ENCODE measurements at regions not wholly inside any gene's neighbourhood (a gene's known extent, or its start where the extent isn't known, plus 50 kb on each side); places are given as distances from the start of the nearest gene placed in this dataset.

DNA sequence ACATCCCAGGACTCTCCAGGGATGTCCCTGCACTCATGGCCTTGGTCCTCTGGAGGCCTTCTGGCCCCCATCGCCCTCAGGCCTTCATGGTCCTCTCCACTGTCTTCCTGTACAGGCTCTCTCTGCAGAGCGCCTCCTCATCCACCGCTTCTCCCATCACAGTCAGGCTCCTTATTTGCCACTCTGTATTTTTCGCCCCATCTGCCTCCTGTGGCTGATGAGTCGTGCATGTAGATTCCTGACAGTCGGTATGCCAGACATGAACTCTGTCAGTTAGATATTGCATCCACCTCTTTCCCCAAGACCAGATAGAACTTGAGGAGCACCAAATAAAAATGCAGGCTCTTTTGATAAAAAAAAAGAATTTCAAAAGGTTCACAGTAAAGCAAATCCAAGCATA is 362.8 kb downstream of the IRX1 start:
- ChIA-PET CTCF (no interaction called here), POLR2A (no interaction called here)
- no peak for ATAC-seq (ENCODE audit: low read depth)

GRCh38 chr5:3962113-3962512 is 366.5 kb downstream of the IRX1 start:
- no peak overlapping the region for H3K27ac ChIP-seq (ENCODE audit: low read length in 2 of 2)
- H3K36me3 ChIP-seq (replicated peaks in 1 of 2; ENCODE audit: control extremely low read depth in 1 of 2, control insufficient read depth in 1 of 2, extremely low read depth in 1 of 2, insufficient read depth in 2 of 2, low read length in 1 of 2): no peaks in the 10 kb centered on the region
- no peak overlapping the region for H3K9ac ChIP-seq (ENCODE audit: low read length)
- no peak for TF ChIP-seq EZH2 (IDR thresholded peaks at IDR 0.05; ENCODE audit: borderline replicate concordance, insufficient read depth, low read depth, low read length, poor library complexity, severe bottlenecking)
- TF ChIP-seq CTCF (IDR thresholded peaks at IDR 0.05): no peak
- no peaks in the 10 kb centered on the region for H3K79me2 ChIP-seq (ENCODE audit: control insufficient read depth, insufficient read depth, low read length)
- Mint-ChIP-seq H3K4me1 (no peaks in the 10 kb centered on the region), H3K9me3 (ENCODE audit: insufficient read depth) (peaks cover 4% of the 10 kb centered on the region), H3K4me3 (no peak overlapping the region), H3K27me3 (no peaks in the 10 kb centered on the region), H3K27ac (no peak overlapping the region)
- WGBS (ENCODE audit: insufficient coverage): 93% methylated on average over 18 of the region's 19 CpGs
- ChIA-PET POLR2A (no interaction called here), CTCF (no interaction called here)
- H3K9me3 ChIP-seq (ENCODE audit: control extremely low read depth in 1 of 3, control insufficient read depth in 2 of 3, insufficient read depth in 1 of 3, low read length in 2 of 3): peaks cover 0 to 6% (median 0%) of the 10 kb centered on the region in 3 donors
- ATAC-seq (ENCODE audit: low read depth): no peak
- H2AFZ ChIP-seq (ENCODE audit: insufficient read depth, low read depth, low read length, poor library complexity, severe bottlenecking): no peak overlapping the region
- no peaks in the 10 kb centered on the region for H3K4me1 ChIP-seq (ENCODE audit: control insufficient read depth in 2 of 2, insufficient read depth in 2 of 2, low read length in 2 of 2)
- no peaks in the 10 kb centered on the region for H4K20me1 ChIP-seq (ENCODE audit: control insufficient read depth, insufficient read depth, low read length, poor library complexity, severe bottlenecking)
- intact Hi-C loops (cut with micrococcal nuclease): no loop called here
- DNase-seq: no peak
- no peak overlapping the region for H3K4me2 ChIP-seq (replicated peaks; ENCODE audit: low read depth, low read length, poor library complexity, severe bottlenecking)
- no peak overlapping the region for H3K4me3 ChIP-seq (ENCODE audit: control extremely low read depth in 1 of 5, extremely low read depth in 1 of 5, insufficient read depth in 1 of 5, low read depth in 2 of 5, low read length in 4 of 5)
- no peaks in the 10 kb centered on the region for H3K27me3 ChIP-seq (replicated peaks in 1 of 4; ENCODE audit: control extremely low read depth in 1 of 4, control insufficient read depth in 3 of 4, insufficient read depth in 4 of 4, low read length in 3 of 4)

More for the DNA sequence above, 362.8 kb downstream of the IRX1 start:
- Mint-ChIP-seq H3K4me3 (no peak overlapping the region), H3K4me1 (no peaks in the 10 kb centered on the region), H3K27me3 (no peaks in the 10 kb centered on the region), H3K9me3 (ENCODE audit: insufficient read depth) (peaks cover 4% of the 10 kb centered on the region), H3K27ac (no peak overlapping the region)
- WGBS (ENCODE audit: insufficient coverage): 92% methylated on average over 5 of the region's 6 CpGs
- H3K4me1 ChIP-seq (ENCODE audit: control insufficient read depth in 2 of 2, insufficient read depth in 2 of 2, low read length in 2 of 2): no peaks in the 10 kb centered on the region
- intact Hi-C loops (cut with micrococcal nuclease): no loop called here
- no peak overlapping the region for H3K4me2 ChIP-seq (replicated peaks; ENCODE audit: low read depth, low read length, poor library complexity, severe bottlenecking)
- no peaks in the 10 kb centered on the region for H3K27me3 ChIP-seq (replicated peaks in 1 of 4; ENCODE audit: control extremely low read depth in 1 of 4, control insufficient read depth in 3 of 4, insufficient read depth in 4 of 4, low read length in 3 of 4)
- no peaks in the 10 kb centered on the region for H4K20me1 ChIP-seq (ENCODE audit: control insufficient read depth, insufficient read depth, low read length, poor library complexity, severe bottlenecking)
- no peak overlapping the region for H3K4me3 ChIP-seq (ENCODE audit: control extremely low read depth in 1 of 5, extremely low read depth in 1 of 5, insufficient read depth in 1 of 5, low read depth in 2 of 5, low read length in 4 of 5)
- TF ChIP-seq EZH2 (IDR thresholded peaks at IDR 0.05; ENCODE audit: borderline replicate concordance, insufficient read depth, low read depth, low read length, poor library complexity, severe bottlenecking): no peak
- no peak for TF ChIP-seq CTCF (IDR thresholded peaks at IDR 0.05)
- no peak overlapping the region for H3K9ac ChIP-seq (ENCODE audit: low read length)
- DNase-seq: no peak
- no peak overlapping the region for H3K27ac ChIP-seq (ENCODE audit: low read length in 2 of 2)
- peaks cover 0 to 6% (median 0%) of the 10 kb centered on the region in 3 donors for H3K9me3 ChIP-seq (ENCODE audit: control extremely low read depth in 1 of 3, control insufficient read depth in 2 of 3, insufficient read depth in 1 of 3, low read length in 2 of 3)
- no peaks in the 10 kb centered on the region for H3K79me2 ChIP-seq (ENCODE audit: control insufficient read depth, insufficient read depth, low read length)
- no peak overlapping the region for H2AFZ ChIP-seq (ENCODE audit: insufficient read depth, low read depth, low read length, poor library complexity, severe bottlenecking)
- H3K36me3 ChIP-seq (replicated peaks in 1 of 2; ENCODE audit: control extremely low read depth in 1 of 2, control insufficient read depth in 1 of 2, extremely low read depth in 1 of 2, insufficient read depth in 2 of 2, low read length in 1 of 2): no peaks in the 10 kb centered on the region
